SHP77 treated with DMSO at 0.1 percent for 48 hours (cell line): ENCODE measurements at regions not wholly inside any gene's neighbourhood (a gene's known extent, or its start where the extent isn't known, plus 50 kb on each side); places are given as distances from the start of the nearest gene placed in this dataset.
"Not testable (repeated sequence)": the region's sequence is repeated elsewhere in the genome, so short reads cannot be mapped to it uniquely, and the experiment has no call there.

Experiments used
- DNase-seq: peaks from one replicate; lab custom pipeline; 2025; lab: John Stamatoyannopoulos, UW

GRCh38 chr20:53719171-53719803, 125.6 kb upstream of the ZNF217 start:
- not testable (repeated sequence) for DNase-seq

GRCh38 chr20:53718142-53719021, 124.7 kb upstream of the ZNF217 start:
- DNase-seq = no peak

- no peak for DNase-seq
Measured at GRCh38 chr20:53716395-53716794, 122.8 kb upstream of the ZNF217 start.

- no peak for DNase-seq
Measured at GRCh38 chr20:53714524-53714923, 120.9 kb upstream of the ZNF217 start.

GRCh38 chr20:53713328-53714056, 119.9 kb upstream of the ZNF217 start:
- no peak for DNase-seq

- no peak for DNase-seq
Measured at GRCh38 chr20:53712212-53712977, 118.8 kb upstream of the ZNF217 start.

- DNase-seq = no peak
Measured at GRCh38 chr20:53711333-53712211, 117.9 kb upstream of the ZNF217 start.

GRCh38 chr20:53708129-53708968, 114.7 kb upstream of the ZNF217 start:
- no peak for DNase-seq

- DNase-seq = no peak
Measured at GRCh38 chr20:53707371-53708055, 113.9 kb upstream of the ZNF217 start.

GRCh38 chr20:53706466-53707370, 113.1 kb upstream of the ZNF217 start:
- DNase-seq = no peak

GRCh38 chr20:53706008-53706465, 112.4 kb upstream of the ZNF217 start:
- no peak for DNase-seq

- no peak for DNase-seq
Measured at GRCh38 chr20:53702617-53703016, 109.0 kb upstream of the ZNF217 start.

GRCh38 chr20:53699906-53700305, 106.3 kb upstream of the ZNF217 start:
- no peak for DNase-seq

- no peak for DNase-seq
Measured at GRCh38 chr20:53699085-53699674, 105.5 kb upstream of the ZNF217 start.

- no peak for DNase-seq
Measured at GRCh38 chr20:53698371-53698978, 104.8 kb upstream of the ZNF217 start.

- no peak for DNase-seq
Measured at GRCh38 chr20:53695797-53696527, 102.3 kb upstream of the ZNF217 start.
